ENCODE measurements at regions not wholly inside any gene's neighbourhood (a gene's known extent, or its start where the extent isn't known, plus 50 kb on each side); places are given as distances from the start of the nearest gene placed in this dataset.
A peak's percentile ranks its signal among the peaks of the same experiment; 100 is the strongest.

GRCh38 chr16:52816993-52817392 lies 235.7 kb downstream of the CHD9NB start:
- Histone ChIP-seq H3K27me3 (ENCODE audit: control insufficient read depth in 3 of 3, insufficient read depth in 3 of 3, low read depth in 1 of 3, low read length in 3 of 3) (no peaks in the 10 kb centered on the region), H4K91ac (ENCODE audit: low read depth, low read length, poor library complexity) (no peak overlapping the region), H2BK5ac (ENCODE audit: low read length) (no peak overlapping the region), H3K36me3 (replicated peaks in 1 of 2; ENCODE audit: control insufficient read depth in 2 of 2, insufficient read depth in 2 of 2, low read length in 2 of 2) (no peaks in the 10 kb centered on the region), H3K9ac (ENCODE audit: low read depth, low read length, poor library complexity) (no peak overlapping the region), H3K14ac (ENCODE audit: low read length) (no peak overlapping the region), H2AK5ac (ENCODE audit: low read depth, low read length) (no peak overlapping the region), H3K27ac (replicated peaks; ENCODE audit: low read length) (no peak overlapping the region), H3K18ac (ENCODE audit: low read length) (no peak overlapping the region), H2BK15ac (ENCODE audit: low read length) (no peak overlapping the region), H3K4me1 (ENCODE audit: control insufficient read depth in 2 of 2, insufficient read depth in 1 of 2, low read depth in 1 of 2, low read length in 2 of 2) (peaks cover 0 to 21% of the 10 kb centered on the region in 2 donors), H3K9me3 (replicated peaks in 1 of 2; ENCODE audit: control insufficient read depth in 2 of 2, insufficient read depth in 1 of 2, low read depth in 1 of 2, low read length in 2 of 2) (peaks cover 0 to 4% of the 10 kb centered on the region in 2 donors), H2BK12ac (ENCODE audit: low read length) (no peak overlapping the region), H2AFZ (ENCODE audit: low read length) (no peak overlapping the region), H3K4me3 (ENCODE audit: low read length in 2 of 2) (no peak overlapping the region), H3K4ac (ENCODE audit: low read length) (no peak overlapping the region), H2BK120ac (ENCODE audit: low read depth, low read length) (no peak overlapping the region), H3K23ac (ENCODE audit: low read depth, low read length, poor library complexity) (no peak overlapping the region), H4K8ac (ENCODE audit: low read depth, low read length) (no peak overlapping the region), H3K79me1 (ENCODE audit: low read depth, low read length) (no peaks in the 10 kb centered on the region), H3K4me2 (ENCODE audit: insufficient read depth, low read length, poor library complexity, severe bottlenecking) (no peak overlapping the region)
- WGBS, 2 donors (ENCODE audit: extremely low coverage in 2 of 2, insufficient read length in 2 of 2, insufficient replicate concordance in 1 of 2), result no CpG with 5 or more reads among the region's 6 CpGs
- no peak for DNase-seq (ENCODE audit: low spot score)

GRCh38 chr16:52812678-52813556 lies 239.8 kb downstream of the CHD9NB start:
- Histone ChIP-seq H3K79me1 (ENCODE audit: low read depth, low read length) (no peaks in the 10 kb centered on the region), H3K9me3 (replicated peaks in 1 of 2; ENCODE audit: control insufficient read depth in 2 of 2, insufficient read depth in 1 of 2, low read depth in 1 of 2, low read length in 2 of 2) (peaks cover 0 to 4% of the 10 kb centered on the region in 2 donors), H3K4me3 (ENCODE audit: low read length in 2 of 2) (no peak overlapping the region), H3K23ac (ENCODE audit: low read depth, low read length, poor library complexity) (no peak overlapping the region), H3K27me3 (ENCODE audit: control insufficient read depth in 3 of 3, insufficient read depth in 3 of 3, low read depth in 1 of 3, low read length in 3 of 3) (no peaks in the 10 kb centered on the region), H3K9ac (ENCODE audit: low read depth, low read length, poor library complexity) (no peak overlapping the region), H2BK12ac (ENCODE audit: low read length) (no peak overlapping the region), H3K4ac (ENCODE audit: low read length) (no peak overlapping the region), H2AFZ (ENCODE audit: low read length) (peak overlapping the region; percentile 15), H3K27ac (replicated peaks; ENCODE audit: low read length) (no peak overlapping the region), H3K14ac (ENCODE audit: low read length) (no peak overlapping the region), H4K8ac (ENCODE audit: low read depth, low read length) (no peak overlapping the region), H2BK5ac (ENCODE audit: low read length) (no peak overlapping the region), H4K91ac (ENCODE audit: low read depth, low read length, poor library complexity) (no peak overlapping the region), H3K36me3 (replicated peaks in 1 of 2; ENCODE audit: control insufficient read depth in 2 of 2, insufficient read depth in 2 of 2, low read length in 2 of 2) (no peaks in the 10 kb centered on the region), H2BK15ac (ENCODE audit: low read length) (no peak overlapping the region), H3K18ac (ENCODE audit: low read length) (peak overlapping the region; percentile 6), H3K4me2 (ENCODE audit: insufficient read depth, low read length, poor library complexity, severe bottlenecking) (no peak overlapping the region), H2BK120ac (ENCODE audit: low read depth, low read length) (no peak overlapping the region), H3K4me1 (ENCODE audit: control insufficient read depth in 2 of 2, insufficient read depth in 1 of 2, low read depth in 1 of 2, low read length in 2 of 2) (peaks cover 0 to 13% of the 10 kb centered on the region in 2 donors), H2AK5ac (ENCODE audit: low read depth, low read length) (no peak overlapping the region)
- DNase-seq (ENCODE audit: low spot score), result no peak
- no CpG with 5 or more reads among the region's 5 CpGs for WGBS, 2 donors (ENCODE audit: extremely low coverage in 2 of 2, insufficient read length in 2 of 2, insufficient replicate concordance in 1 of 2)

DNA sequence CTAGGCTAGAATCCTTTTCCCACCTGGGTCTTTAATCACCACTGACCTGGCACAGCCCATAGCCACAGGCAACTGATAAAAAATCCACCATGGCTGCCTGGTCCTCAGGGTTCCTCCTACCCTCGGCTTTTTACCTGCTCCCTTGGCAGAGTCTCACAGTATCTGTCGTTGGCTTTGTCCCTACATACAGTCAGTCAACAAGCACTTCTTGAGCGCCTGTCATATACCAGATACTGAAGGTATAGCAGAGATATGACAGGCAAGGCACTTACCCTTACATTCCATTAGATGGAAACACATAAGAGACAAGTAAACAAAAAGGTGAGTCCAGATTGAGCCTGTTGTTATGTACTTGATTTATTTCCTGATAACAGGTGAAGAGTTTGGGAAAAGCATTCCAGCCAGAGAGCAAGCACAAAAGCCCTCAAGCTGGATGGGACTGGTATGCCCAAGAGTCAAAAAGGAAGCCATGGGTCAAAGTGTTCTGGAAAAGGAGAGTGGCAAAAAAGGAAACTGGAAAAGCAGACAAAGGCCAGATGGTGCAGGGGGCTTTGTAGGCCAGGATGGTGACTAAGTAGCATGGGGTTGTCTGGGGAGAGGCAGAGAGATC lies 247.0 kb downstream of the CHD9NB start:
- Histone ChIP-seq H3K27me3 (ENCODE audit: control insufficient read depth in 3 of 3, insufficient read depth in 3 of 3, low read depth in 1 of 3, low read length in 3 of 3) (no peaks in the 10 kb centered on the region), H3K23ac (ENCODE audit: low read depth, low read length, poor library complexity) (no peak overlapping the region), H3K14ac (ENCODE audit: low read length) (no peak overlapping the region), H4K8ac (ENCODE audit: low read depth, low read length) (no peak overlapping the region), H3K4me1 (ENCODE audit: control insufficient read depth in 2 of 2, insufficient read depth in 1 of 2, low read depth in 1 of 2, low read length in 2 of 2) (no peaks in the 10 kb centered on the region), H3K9ac (ENCODE audit: low read depth, low read length, poor library complexity) (no peak overlapping the region), H2AFZ (ENCODE audit: low read length) (no peak overlapping the region), H3K4ac (ENCODE audit: low read length) (no peak overlapping the region), H2BK5ac (ENCODE audit: low read length) (no peak overlapping the region), H3K9me3 (replicated peaks in 1 of 2; ENCODE audit: control insufficient read depth in 2 of 2, insufficient read depth in 1 of 2, low read depth in 1 of 2, low read length in 2 of 2) (no peaks in the 10 kb centered on the region), H2BK15ac (ENCODE audit: low read length) (no peak overlapping the region), H3K27ac (replicated peaks; ENCODE audit: low read length) (no peak overlapping the region), H3K18ac (ENCODE audit: low read length) (no peak overlapping the region), H3K4me2 (ENCODE audit: insufficient read depth, low read length, poor library complexity, severe bottlenecking) (no peak overlapping the region), H2BK120ac (ENCODE audit: low read depth, low read length) (no peak overlapping the region), H2BK12ac (ENCODE audit: low read length) (no peak overlapping the region), H3K79me1 (ENCODE audit: low read depth, low read length) (no peaks in the 10 kb centered on the region), H3K36me3 (replicated peaks in 1 of 2; ENCODE audit: control insufficient read depth in 2 of 2, insufficient read depth in 2 of 2, low read length in 2 of 2) (no peaks in the 10 kb centered on the region), H3K4me3 (ENCODE audit: low read length in 2 of 2) (no peak overlapping the region), H4K91ac (ENCODE audit: low read depth, low read length, poor library complexity) (no peak overlapping the region), H2AK5ac (ENCODE audit: low read depth, low read length) (no peak overlapping the region)
- no peak for DNase-seq (ENCODE audit: low spot score)
- WGBS, 2 donors (ENCODE audit: extremely low coverage in 2 of 2, insufficient read length in 2 of 2, insufficient replicate concordance in 1 of 2), result no CpG with 5 or more reads among the region's 3 CpGs

GRCh38 chr16:52800432-52800831 lies 252.3 kb downstream of the CHD9NB start:
- H2BK5ac ChIP-seq (ENCODE audit: low read length), result no peak overlapping the region
- H3K4me1 ChIP-seq (ENCODE audit: control insufficient read depth in 2 of 2, insufficient read depth in 1 of 2, low read depth in 1 of 2, low read length in 2 of 2), result no peaks in the 10 kb centered on the region
- no peak overlapping the region for H2AFZ ChIP-seq (ENCODE audit: low read length)
- no peak overlapping the region for H3K14ac ChIP-seq (ENCODE audit: low read length)
- H3K4ac ChIP-seq (ENCODE audit: low read length), result no peak overlapping the region
- H3K79me1 ChIP-seq (ENCODE audit: low read depth, low read length), result no peaks in the 10 kb centered on the region
- no peak for DNase-seq (ENCODE audit: low spot score)
- no peak overlapping the region for H2BK12ac ChIP-seq (ENCODE audit: low read length)
- no CpG with 5 or more reads among the region's 4 CpGs for WGBS, 2 donors (ENCODE audit: extremely low coverage in 2 of 2, insufficient read length in 2 of 2, insufficient replicate concordance in 1 of 2)
- H2AK5ac ChIP-seq (ENCODE audit: low read depth, low read length), result no peak overlapping the region
- H3K4me2 ChIP-seq (ENCODE audit: insufficient read depth, low read length, poor library complexity, severe bottlenecking), result no peak overlapping the region
- H3K36me3 ChIP-seq (replicated peaks in 1 of 2; ENCODE audit: control insufficient read depth in 2 of 2, insufficient read depth in 2 of 2, low read length in 2 of 2), result no peaks in the 10 kb centered on the region
- H3K27ac ChIP-seq (replicated peaks; ENCODE audit: low read length), result no peak overlapping the region
- H4K8ac ChIP-seq (ENCODE audit: low read depth, low read length), result no peak overlapping the region
- no peak overlapping the region for H3K23ac ChIP-seq (ENCODE audit: low read depth, low read length, poor library complexity)
- no peak overlapping the region for H3K9ac ChIP-seq (ENCODE audit: low read depth, low read length, poor library complexity)
- no peak overlapping the region for H3K4me3 ChIP-seq (ENCODE audit: low read length in 2 of 2)
- no peak overlapping the region for H4K91ac ChIP-seq (ENCODE audit: low read depth, low read length, poor library complexity)
- H2BK120ac ChIP-seq (ENCODE audit: low read depth, low read length), result no peak overlapping the region
- H3K9me3 ChIP-seq (replicated peaks in 1 of 2; ENCODE audit: control insufficient read depth in 2 of 2, insufficient read depth in 1 of 2, low read depth in 1 of 2, low read length in 2 of 2), result no peaks in the 10 kb centered on the region
- H3K27me3 ChIP-seq (ENCODE audit: control insufficient read depth in 3 of 3, insufficient read depth in 3 of 3, low read depth in 1 of 3, low read length in 3 of 3), result no peaks in the 10 kb centered on the region
- no peak overlapping the region for H3K18ac ChIP-seq (ENCODE audit: low read length)
- no peak overlapping the region for H2BK15ac ChIP-seq (ENCODE audit: low read length)

Data from neuronal stem cell (in vitro differentiated cells).